GM19240 (cell line): ENCODE measurements at regions not wholly inside any gene's neighbourhood (a gene's known extent, or its start where the extent isn't known, plus 50 kb on each side); places are given as distances from the start of the nearest gene placed in this dataset.
"Not testable (repeated sequence)": the region's sequence is repeated elsewhere in the genome, so short reads cannot be mapped to it uniquely, and the experiment has no call there.

Source experiments
- DNase-seq: peaks from one replicate; pipeline ENCODE4 v3.0.0; 2011; ENCODE audit warnings: low spot score; ENCODE audit not compliant: insufficient read length

DNA sequence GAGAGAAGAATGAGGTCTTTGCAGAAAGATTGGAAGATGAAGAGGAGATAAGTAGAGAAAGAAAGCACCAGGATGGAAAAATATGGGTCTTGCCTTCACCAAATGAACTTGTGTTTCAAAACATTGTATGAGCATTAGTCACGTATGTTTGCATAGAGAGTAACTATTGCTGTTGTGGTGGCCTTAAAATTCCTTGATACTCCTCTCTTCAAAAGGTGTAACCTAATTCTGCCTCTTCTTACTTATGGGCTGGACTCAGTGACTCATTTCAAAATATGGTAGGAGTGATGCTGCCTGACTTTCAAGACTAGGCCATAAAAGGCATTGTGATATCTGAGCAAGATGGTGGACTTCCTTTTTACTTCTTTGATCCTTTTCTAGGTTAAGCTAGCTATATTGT is 228.7 kb upstream of the ZNF385D start:
- no peak for DNase-seq

DNA sequence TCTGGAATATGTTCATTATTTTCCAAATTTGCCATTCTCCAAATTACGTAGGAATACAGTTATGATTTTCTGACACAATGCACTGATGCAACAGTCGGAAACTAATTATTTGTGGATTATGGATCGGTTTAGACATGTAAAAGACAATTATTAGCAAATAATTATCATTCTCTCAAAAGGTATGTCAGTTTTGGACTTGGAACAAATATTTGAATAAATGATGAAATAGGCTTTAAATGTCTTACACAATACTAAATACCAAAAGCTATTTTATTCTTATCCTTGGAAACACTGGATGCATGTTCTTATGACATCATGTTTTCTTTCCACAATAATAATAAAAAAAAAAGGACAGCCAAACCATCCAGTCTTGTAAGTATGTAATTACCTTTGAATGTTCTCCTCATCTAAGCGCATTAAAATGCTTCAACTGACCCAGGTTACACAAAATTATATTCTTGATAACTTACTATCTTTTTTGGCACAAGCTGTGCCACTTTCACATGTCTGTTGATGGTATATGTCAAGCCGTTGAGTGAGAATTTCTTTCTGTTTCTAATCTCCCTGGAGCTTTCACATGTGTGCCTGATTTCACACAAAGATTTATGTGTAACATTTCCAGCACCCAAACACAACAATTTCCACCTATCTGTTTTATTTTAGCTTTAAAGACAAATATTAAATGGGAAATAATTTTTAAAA is 238.5 kb upstream of the ZNF385D start:
- DNase-seq, result no peak

DNA sequence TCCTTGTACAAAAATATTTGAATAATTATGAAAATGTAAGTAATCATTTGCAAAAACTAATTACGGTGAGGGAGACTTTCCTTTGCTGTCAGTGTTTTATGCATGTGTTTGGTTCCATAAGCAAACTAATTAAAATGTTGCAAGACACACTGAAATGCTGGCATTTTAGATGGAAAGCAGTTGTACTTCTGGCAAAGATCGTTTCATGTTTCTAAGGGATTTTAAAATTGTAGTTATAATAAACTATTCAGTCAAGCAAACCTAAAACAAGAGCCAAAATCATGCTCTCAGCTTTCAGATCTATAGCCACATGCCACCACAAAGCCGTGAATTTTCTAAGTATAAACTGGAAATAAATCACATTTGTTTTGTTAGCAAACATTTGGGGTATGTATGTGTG is 240.1 kb upstream of the ZNF385D start:
- no peak for DNase-seq

DNA sequence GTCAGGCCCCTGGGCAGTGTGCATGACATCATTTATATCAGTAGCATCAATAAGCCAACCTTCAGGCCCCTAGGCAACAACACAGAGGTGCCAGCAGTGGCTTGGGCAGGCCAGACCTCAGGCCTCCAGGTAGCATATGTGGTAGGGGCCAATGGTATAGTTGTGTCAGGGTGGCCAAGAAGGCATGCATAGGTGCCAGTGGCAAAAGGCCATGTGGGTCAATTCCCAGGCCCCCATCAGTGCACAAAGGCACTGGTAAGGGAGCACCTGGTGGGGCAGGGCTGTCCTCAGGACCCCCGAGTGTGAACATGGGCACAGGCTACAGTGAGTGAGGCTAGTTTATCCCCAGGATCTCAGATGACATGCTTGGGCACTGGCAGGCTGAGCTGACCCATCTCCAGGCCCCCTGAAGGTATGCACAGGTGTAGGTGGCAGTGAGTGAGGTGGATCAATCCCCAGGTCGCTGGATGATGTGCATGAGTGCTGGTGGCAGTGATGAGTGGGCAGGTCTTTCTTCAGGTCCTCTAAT is 244.1 kb upstream of the ZNF385D start:
- DNase-seq, result no peak

DNA sequence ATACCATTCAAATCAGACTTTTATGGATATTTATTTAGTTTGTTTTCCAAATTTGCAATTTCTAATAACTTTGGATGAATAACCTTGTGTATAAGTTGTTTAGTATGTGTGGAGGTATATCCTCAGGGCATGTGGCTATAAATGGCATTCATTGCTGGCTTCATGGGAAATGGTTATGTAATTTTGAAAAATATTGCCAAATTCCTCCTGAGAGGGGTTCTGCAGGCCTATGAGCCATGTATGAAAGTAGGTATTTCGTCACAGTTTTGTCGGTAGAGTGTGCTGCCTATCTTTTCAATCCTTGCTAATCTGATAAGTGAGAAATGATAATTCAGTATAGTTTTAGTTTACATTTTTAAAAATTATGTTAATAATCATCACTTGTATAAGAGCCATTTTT is 256.4 kb upstream of the ZNF385D start:
- DNase-seq, result no peak

DNA sequence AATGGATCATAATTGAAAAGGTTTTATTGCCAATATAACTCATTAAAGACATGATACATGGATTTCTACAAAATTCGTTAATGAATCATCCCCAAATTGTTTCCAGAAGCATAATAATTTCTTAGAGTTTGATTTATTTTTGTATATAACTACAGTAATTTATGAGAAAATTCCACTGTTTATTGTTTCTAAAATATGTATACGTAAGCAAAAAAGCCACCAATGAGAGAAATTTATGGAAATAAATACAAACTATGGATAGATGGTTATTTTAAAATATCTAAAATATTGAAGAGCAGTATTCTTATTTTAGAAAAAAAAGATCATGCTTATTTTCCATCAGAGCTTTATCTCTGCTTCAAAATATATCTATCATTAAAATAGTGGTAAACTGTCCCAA is 260.0 kb upstream of the ZNF385D start:
- DNase-seq, result no peak

DNA sequence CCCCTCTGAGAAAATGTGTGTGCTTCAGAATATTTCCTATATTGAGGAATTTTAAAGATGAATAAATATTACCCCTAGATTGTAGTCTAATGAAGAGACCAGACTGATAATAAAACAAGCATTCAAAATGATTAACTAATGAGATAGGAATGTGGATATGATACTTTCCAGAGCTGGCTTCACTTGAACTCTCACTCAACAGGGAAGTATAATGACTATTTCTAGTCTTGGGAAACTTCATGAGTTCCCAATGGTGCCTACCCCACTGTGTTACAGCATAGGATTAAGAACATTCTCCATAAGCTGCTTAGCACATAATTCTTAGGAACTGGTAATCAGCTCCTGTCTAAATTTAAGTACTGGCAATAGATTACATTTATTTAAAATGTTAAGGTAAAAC is 261.5 kb upstream of the ZNF385D start:
- no peak for DNase-seq

DNA sequence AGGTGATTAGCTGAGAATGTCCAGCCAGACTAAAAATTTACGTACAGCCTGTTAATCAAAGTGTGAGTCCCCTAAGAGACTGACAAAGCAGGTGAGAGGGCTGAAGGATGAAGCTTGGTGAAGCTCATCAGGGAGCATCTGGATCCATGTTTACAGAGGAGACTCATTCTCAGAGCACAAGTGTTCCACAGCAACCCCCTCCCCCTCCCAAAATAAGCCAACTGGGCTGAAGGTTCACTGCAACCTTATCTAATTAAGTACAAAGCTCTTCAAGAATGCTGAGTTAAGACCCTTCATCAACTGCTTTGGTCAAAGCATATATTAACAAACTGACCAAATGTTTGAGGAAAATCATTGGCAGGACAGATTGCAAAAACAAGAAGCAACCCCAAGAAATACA is 262.6 kb upstream of the ZNF385D start:
- no peak for DNase-seq

DNA sequence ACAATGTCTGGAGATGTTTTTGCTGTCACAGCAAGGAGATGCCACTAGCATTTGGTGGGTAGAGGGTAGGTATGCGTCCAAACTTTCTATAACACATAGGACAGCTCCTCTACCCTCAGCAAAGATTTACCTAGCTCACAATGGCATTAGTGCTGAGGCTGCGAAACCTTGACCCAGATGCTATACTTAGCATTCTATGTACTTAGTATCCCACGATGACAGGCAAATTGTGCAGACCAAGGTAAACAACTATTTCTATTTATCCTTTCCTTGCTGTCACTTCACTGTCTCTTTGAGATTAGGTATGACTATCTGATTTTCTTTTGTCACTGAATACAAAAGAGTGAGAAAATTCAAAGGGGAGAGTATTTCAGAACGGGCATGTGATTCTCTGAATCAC is 265.2 kb upstream of the ZNF385D start:
- no peak for DNase-seq

DNA sequence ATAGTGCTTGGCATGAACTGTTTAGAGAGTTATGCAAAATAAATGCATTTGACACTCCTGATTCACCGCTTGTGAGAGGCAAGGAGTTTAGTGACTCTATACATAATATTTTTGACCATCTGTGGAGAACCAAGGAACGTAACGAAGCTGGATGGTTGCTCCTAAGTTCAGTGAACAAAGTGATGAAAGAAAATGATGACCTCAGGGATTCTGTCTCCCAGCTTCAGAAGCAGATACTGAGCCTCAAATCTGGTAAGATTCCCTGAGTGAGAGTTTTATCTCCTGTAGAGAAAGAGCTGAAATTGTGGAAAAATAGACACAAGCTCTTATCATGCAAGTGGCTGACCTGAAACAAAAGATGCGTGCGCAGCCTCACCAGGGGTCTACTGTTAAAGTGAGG is 273.6 kb upstream of the ZNF385D start:
- not testable (repeated sequence) for DNase-seq

DNA sequence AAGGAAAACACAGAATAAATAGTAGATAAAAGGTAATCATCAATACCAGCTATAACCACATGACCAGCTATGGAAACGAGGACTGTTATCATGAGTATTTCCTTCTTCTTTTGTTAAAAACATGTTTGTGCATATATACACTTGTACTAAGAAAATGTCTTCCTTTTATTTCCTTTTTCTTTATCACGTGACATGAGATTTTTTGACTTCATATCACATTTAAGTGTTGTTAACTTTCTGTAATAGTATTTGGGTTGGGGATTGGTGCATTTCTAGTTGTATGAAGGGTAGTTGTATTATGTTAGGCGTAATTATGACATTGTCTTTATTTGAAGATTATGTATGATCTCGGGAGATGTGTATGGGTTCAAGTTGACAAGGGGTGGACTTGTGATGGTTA is 278.5 kb upstream of the ZNF385D start:
- DNase-seq, result no peak

DNA sequence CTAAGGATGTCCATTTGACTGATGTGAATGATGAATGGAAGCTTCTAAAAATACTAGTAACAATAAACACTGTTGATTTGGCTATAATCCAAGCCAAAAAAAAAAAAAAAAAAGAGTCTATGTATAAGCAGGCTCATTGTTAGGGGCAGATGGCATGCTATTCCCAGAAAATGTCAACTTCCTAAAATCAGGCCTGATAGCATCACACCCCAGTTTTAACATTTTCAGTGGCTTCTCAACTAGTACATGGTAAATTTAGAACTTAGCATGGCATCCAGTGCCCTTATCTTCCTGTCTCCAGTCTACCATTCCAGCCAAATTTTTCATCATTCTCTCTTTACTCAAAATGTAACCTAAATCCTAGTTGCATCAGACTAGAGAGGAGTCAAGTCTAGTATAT is 288.2 kb upstream of the ZNF385D start:
- no peak for DNase-seq

DNA sequence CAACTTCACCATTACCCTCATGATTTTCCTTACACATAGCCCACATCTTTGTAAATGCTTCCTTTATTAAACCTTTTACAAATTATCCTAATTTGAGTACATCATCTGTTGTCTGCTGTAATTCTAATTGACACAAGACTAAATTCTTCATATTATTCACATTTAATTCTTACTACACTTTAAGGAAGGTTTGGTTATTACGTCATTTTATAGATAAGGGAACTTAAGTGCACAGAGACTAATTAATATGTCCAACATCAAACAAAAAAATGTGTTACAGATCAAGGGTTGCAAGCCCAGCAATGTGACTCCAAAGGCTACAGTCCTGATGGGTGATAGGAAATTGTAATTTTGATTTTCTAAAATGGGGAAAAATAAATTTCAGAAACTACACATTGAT is 289.1 kb upstream of the ZNF385D start:
- DNase-seq, result no peak

DNA sequence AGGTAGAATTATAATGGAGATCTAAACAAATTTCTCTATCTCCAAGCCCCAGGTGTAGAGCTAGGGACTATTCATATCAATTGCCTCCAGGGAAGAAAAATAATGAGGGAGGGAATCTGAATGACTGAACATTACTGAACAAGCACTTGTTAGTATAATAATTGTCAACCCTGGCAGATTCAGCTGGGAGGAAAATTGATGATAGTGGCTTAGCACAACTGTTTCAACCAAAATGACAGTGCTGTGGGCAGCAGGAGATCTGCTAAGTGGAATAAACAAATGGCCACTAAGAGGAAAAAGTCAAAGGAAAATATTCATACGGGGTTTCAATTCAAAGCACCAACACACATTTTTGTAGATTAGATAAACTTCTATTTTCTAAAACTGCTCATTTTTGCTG is 294.9 kb upstream of the ZNF385D start:
- DNase-seq, result no peak

DNA sequence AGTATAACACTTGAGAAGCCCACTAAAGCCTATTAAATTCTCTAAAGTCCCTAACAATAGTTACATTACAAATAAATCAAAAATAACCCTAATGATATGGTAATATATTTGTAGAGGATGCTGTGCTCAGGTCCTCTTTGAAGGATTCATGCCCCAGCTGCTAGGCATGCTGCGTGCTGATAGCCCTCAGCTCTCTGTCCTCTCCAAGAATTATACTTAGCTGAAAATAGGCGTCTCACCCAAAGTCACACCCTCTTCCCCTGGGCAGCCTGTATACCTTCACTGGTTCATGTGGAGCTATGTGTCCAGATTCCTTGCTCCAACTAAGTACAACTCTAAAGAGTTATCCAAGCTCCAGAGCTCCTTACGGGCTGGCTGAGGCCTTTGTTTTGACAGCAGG is 312.5 kb upstream of the ZNF385D start:
- DNase-seq, result no peak

DNA sequence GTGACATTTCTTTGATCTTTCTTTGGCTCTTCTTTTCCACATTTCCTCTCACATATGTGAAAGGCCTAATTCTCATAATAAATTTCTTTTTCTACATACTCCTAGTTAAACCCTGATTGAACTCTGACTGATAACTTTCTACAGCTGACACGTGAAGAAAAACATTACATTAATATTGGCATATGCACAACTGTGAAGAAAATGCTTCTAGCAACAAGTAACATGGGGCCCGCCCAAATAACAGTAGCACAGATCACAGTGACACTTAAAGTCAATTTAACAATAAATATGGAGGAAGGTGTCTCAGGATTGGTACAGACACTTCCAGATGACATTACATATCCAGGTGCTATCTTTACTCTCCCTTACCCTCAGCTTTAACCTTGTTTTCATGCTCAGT is 317.6 kb upstream of the ZNF385D start:
- no peak for DNase-seq

DNA sequence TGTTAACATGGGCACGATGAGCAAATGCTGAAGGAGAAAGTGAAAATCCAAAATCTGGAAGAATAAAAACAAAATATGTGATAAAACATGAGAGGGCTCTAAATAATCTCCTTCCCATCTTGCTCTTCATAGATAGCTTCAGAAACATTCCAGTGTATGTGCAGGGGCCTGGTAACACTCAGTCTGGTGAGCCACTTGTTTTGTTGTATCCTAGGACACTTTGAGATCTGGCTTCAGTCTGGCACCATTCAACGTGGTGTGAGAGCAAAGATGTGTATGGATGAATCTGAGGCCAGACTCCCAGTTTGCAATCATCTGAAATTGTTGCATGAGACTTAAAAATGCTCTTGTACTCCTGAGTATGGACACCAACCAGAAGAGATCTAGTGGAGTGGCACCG is 337.2 kb upstream of the ZNF385D start:
- DNase-seq, result no peak

DNA sequence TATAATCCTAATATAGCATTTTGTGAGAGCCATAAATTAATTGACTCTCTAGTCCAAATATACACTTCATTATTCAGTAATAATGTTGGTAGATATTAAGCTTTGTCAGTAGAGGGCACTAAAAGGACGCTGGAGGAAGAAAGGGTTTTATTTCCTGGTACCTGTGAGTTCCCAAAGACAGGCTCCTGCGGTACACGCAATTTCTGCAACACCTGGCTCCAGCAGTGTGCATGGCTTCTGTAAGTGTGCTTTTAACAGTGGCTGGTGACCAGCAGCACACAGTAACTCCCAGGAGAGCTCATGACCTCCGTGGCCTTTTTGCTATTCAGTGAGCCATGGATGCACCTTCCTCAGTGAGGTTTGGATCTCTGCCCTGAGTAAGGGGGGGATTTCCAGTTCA is 338.3 kb upstream of the ZNF385D start:
- DNase-seq, result no peak

DNA sequence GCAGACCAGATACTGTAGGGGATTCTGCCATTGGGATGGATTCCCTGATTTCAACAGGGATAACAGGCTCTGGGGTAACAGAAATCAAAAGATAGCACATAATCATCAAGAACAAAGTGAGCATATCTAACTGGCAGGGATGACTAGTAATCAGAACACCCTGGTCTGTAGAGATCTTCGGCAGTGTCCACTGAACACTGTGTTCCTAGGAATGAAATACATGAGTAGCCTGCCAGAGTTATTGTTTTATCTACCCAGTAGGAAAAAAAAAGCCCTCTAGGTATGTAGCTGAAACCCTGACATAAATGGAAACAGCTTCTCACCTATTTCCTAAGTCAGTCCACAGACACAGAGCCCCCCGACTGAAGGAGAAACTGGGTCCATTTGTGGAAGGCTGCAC is 340.3 kb upstream of the ZNF385D start:
- no peak for DNase-seq

DNA sequence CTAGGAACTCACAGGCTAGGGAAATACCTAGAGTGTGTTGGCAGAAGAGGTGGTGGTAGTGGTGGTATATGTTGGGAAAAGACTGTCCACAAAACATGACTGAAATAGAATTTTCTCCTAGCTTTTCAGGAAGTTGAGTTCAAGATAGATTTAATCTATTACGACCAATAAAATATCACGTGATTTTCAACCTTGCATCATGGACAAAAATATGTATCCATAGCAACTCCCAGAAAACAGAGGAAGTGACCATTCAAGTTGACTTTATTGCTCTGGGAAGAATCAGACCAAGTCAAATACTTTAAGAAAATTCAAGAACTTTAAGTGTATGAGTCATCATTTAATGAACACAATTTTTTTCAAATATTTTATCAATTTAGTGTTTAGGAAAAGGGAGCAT is 347.0 kb upstream of the ZNF385D start:
- DNase-seq, result no peak

DNA sequence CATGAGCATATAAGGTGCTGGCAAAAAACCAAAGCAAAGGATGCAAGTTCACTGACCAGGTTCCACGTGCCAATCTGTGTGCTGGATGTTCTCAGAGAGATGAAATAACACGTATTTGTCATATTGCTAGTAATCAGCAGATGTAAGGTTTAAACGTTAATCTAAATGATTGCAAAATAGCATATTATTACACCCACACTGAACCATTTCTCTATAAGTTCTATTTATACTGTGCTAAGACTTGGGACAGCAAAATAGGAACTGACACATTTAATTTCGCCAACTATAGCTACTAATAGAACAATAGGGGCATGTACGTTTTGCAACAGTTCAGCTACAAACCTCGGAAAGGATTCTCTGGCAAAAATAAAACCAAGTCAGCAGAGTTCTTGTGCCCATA is 350.3 kb upstream of the ZNF385D start:
- DNase-seq, result no peak

DNA sequence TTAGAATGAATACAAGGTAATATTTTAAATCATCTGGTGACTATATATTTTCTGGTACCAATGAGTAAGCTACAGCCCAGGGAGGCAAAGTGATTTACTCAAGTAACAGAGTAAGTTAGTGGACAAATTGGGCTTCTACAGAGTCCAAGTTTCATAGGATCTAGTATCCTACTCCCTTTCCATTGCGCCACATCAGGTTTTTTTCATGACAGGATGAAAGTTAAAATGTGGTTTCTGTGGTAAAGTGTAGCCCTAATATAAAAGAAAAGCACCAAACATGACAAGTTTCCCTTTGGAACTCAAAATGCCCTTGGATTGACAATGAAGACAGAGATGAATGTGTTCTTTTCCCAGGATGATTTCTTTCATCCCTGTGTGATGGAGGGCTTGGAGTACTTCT is 350.8 kb upstream of the ZNF385D start:
- no peak for DNase-seq

DNA sequence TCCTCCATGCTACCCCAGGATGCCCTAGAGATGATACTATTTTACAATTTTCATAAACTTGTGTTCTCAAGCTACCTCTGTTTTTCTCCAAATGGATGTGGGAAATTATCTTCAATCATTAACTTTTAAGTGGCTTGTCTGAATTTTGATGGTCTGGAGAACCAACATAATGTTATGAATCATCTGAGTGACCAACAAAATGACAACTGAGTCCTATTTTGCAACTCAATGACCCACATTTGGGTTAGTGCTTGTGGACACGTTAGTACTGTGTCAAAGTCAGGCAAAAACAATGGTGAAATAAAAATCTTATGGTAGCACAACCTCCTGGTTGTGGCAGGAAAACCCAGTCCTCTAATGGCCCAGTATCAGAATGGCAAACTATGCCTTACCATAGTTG is 352.4 kb upstream of the ZNF385D start:
- DNase-seq, result no peak
